ENCODE measurements at regions not wholly inside any gene's neighbourhood (a gene's known extent, or its start where the extent isn't known, plus 50 kb on each side); places are given as distances from the start of the nearest gene placed in this dataset.

DNA sequence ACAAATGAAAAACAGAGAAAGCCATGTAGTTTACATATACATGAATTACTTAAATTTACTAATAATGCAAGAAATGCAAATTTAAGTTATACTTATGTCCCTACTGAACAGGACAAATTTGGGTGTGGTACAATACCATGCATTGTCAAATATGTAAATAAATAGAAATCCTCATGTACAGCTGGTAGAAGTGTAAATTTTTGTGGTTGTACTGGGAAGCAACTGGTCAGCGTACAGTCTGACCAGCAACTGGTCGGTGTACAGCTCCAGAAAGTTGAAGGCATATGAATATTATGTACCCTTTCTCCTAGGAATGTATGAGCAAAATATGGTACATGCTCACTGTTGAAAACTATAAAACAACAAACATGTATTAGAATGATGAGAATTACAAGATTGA, 93.9 kb upstream of the TMEM106B start:
- DNase-seq (ENCODE audit: low read depth) = no peak
- no peaks in the 10 kb centered on the region for H3K27me3 ChIP-seq (ENCODE audit: control insufficient read depth, insufficient read depth, low read length)
- no peaks in the 10 kb centered on the region for H3K36me3 ChIP-seq (ENCODE audit: control insufficient read depth, insufficient read depth, low read length)
- H3K4me3 ChIP-seq (ENCODE audit: low read depth, low read length) = no peak overlapping the region
- TF ChIP-seq, protein P1, sequence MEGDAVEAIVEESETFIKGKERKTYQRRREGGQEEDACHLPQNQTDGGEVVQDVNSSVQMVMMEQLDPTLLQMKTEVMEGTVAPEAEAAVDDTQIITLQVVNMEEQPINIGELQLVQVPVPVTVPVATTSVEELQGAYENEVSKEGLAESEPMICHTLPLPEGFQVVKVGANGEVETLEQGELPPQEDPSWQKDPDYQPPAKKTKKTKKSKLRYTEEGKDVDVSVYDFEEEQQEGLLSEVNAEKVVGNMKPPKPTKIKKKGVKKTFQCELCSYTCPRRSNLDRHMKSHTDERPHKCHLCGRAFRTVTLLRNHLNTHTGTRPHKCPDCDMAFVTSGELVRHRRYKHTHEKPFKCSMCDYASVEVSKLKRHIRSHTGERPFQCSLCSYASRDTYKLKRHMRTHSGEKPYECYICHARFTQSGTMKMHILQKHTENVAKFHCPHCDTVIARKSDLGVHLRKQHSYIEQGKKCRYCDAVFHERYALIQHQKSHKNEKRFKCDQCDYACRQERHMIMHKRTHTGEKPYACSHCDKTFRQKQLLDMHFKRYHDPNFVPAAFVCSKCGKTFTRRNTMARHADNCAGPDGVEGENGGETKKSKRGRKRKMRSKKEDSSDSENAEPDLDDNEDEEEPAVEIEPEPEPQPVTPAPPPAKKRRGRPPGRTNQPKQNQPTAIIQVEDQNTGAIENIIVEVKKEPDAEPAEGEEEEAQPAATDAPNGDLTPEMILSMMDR (IDR thresholded peaks at IDR 0.05; ENCODE audit: insufficient read depth, low read length, poor library complexity, severe bottlenecking) = no peak

DNA sequence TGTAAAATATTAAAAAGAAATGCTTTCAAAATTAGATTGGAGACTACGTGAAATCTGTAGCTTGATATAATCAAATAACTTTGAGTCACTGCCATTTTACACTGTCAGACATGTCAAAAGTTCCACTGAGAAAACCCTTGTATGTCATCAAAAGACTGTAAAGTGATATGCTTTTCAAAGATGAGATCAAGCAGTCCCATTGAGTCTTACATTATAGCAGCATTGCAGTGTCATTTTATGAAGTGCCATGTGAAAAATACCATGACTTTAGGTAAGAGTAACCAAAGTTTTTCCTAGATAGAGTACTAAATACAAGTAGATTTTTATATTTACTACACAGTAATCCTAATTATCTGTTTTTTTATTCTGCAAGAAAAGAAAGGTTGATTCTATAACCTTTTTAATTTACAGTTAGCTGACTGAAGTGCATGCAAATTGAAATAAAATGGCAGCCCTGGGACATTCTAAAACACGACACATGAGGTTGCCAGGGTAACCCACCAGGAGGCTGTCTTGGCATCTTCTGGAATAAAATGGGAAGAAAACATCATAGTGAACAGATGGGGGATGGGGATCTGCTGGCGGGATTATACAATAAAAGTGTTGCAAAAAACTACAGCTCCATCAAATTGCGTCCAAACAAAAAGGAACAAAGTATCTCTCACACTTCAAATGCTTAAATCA, 91.3 kb upstream of the TMEM106B start:
- TF ChIP-seq, protein P1 (IDR thresholded peaks at IDR 0.05; ENCODE audit: insufficient read depth, low read length, poor library complexity, severe bottlenecking) = no peak
- H3K27me3 ChIP-seq (ENCODE audit: control insufficient read depth, insufficient read depth, low read length) = no peaks in the 10 kb centered on the region

DNA sequence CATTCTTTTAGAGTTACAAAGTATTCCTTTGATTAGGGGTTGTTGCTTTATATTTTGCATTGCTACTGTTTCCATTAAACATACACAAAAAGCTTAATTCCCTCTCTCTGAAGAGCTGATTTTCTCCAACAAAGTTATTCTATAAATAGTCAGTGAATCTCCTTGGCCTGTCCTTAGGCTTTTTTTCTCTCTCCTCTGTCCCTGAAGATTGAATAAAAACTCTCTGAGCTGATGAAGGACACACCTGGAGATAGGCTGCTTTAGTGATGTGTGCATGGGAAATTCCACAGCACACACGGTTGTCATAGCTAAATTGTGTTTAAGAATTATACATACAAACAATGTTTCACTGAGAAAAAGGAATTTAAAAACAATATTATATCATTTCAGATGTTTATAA, 90.5 kb upstream of the TMEM106B start:
- Histone ChIP-seq H3K36me3 (ENCODE audit: control insufficient read depth, insufficient read depth, low read length) (no peaks in the 10 kb centered on the region), H3K4me3 (ENCODE audit: low read depth, low read length) (no peak overlapping the region), H3K27me3 (ENCODE audit: control insufficient read depth, insufficient read depth, low read length) (no peaks in the 10 kb centered on the region)
- TF ChIP-seq, protein P1 (IDR thresholded peaks at IDR 0.05; ENCODE audit: insufficient read depth, low read length, poor library complexity, severe bottlenecking) = no peak
- DNase-seq (ENCODE audit: low read depth) = no peak

More for the DNA sequence above, 91.3 kb upstream of the TMEM106B start:
- H3K36me3 ChIP-seq (ENCODE audit: control insufficient read depth, insufficient read depth, low read length) = no peaks in the 10 kb centered on the region
- DNase-seq (ENCODE audit: low read depth) = no peak
- H3K4me3 ChIP-seq (ENCODE audit: low read depth, low read length) = no peak overlapping the region

DNA sequence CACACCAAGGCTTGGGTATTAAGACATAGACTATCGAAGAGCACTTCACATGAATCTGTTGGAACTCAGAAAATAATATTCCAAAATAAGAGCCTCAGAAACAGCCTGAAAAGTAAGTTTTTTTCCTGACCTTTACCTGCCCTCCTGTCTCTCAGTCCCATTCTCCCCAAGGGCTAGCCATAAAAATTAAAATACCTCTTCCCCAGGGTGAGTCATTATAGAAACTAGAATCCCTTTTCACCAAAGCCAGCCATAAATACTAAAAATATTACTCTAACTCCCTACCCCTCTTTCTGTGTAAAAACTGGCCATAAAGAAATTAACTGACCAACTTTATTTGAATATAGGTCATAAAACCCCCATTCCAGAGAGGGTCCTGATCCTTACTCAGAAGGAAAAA, 87.9 kb upstream of the TMEM106B start:
- no peak for DNase-seq (ENCODE audit: low read depth)
- no peaks in the 10 kb centered on the region for H3K36me3 ChIP-seq (ENCODE audit: control insufficient read depth, insufficient read depth, low read length)
- H3K4me3 ChIP-seq (ENCODE audit: low read depth, low read length) = no peak overlapping the region
- TF ChIP-seq, protein P1 (IDR thresholded peaks at IDR 0.05; ENCODE audit: insufficient read depth, low read length, poor library complexity, severe bottlenecking) = no peak
- no peaks in the 10 kb centered on the region for H3K27me3 ChIP-seq (ENCODE audit: control insufficient read depth, insufficient read depth, low read length)

DNA sequence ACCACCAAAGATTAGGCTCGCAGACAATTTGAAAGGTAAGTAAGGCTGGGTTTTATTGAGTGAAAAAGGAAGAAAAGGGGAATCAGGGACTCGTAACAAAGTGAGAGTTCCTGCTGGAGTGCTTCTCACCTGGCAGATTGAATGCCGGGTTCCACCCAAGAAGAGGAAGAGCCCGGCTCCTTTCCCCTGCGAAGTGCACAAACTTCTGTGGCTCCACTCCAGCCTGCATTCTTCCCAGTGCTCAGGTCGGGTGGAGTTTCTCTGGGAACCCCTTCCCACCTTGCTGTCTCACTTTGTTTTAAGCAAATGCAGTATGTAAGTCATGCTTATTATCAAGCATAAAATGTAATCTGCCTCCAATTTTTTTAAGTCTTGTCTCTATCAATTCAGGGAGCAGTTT, 87.1 kb upstream of the TMEM106B start:
- H3K36me3 ChIP-seq (ENCODE audit: control insufficient read depth, insufficient read depth, low read length) = no peaks in the 10 kb centered on the region
- no peak overlapping the region for H3K4me3 ChIP-seq (ENCODE audit: low read depth, low read length)
- no peaks in the 10 kb centered on the region for H3K27me3 ChIP-seq (ENCODE audit: control insufficient read depth, insufficient read depth, low read length)
- no peak for DNase-seq (ENCODE audit: low read depth)
- TF ChIP-seq, protein P1 (IDR thresholded peaks at IDR 0.05; ENCODE audit: insufficient read depth, low read length, poor library complexity, severe bottlenecking) = no peak

DNA sequence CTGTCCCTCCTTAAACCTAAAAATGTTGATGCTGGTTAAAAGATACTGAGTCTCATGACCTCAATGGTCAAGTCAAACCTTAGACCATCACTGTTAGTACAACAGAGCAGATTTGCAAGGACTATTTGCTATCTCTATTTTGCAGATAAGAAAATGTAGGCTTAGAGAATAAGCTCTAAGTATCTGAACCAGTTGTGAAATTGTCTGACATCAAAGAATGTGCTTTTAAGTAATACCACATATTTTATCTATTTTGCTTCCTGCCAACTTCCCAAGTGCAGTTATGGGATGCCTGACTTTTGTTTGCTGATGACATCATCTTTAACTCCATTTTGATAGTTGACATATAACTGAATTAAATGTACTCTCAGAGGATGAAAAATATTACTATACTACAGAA, 83.6 kb upstream of the TMEM106B start:
- DNase-seq (ENCODE audit: low read depth) = no peak
- TF ChIP-seq, protein P1 (IDR thresholded peaks at IDR 0.05; ENCODE audit: insufficient read depth, low read length, poor library complexity, severe bottlenecking) = no peak

More for the DNA sequence above, 83.6 kb upstream of the TMEM106B start:
- Histone ChIP-seq H3K36me3 (ENCODE audit: control insufficient read depth, insufficient read depth, low read length) (no peaks in the 10 kb centered on the region), H3K27me3 (ENCODE audit: control insufficient read depth, insufficient read depth, low read length) (no peaks in the 10 kb centered on the region), H3K4me3 (ENCODE audit: low read depth, low read length) (no peak overlapping the region)

Data from kidney epithelial cell (primary cell).